Nephron progenitor cell (in vitro differentiated cells): ENCODE measurements at regions not wholly inside any gene's neighbourhood (a gene's known extent, or its start where the extent isn't known, plus 50 kb on each side); places are given as distances from the start of the nearest gene placed in this dataset.

Experiments used
- DNase-seq: peaks from one replicate; pipeline ENCODE4 v3.0.0; 2021
- H3K27ac Mint-ChIP-seq: 2 replicates; pipeline ENCODE4 v1.8.0; 2021; ENCODE audit warnings: mild to moderate bottlenecking, moderate library complexity, mixed read lengths
- H3K27me3 Mint-ChIP-seq: 2 replicates; pipeline ENCODE4 v1.8.0; 2021; ENCODE audit warnings: mild to moderate bottlenecking, low read depth, mixed read lengths; ENCODE audit not compliant: poor library complexity
- H3K36me3 Mint-ChIP-seq: 2 replicates; pipeline ENCODE4 v1.8.0; 2021; ENCODE audit warnings: low read depth, mixed read lengths
- H3K4me1 Mint-ChIP-seq: 2 replicates; pipeline ENCODE4 v1.8.0; 2021; ENCODE audit warnings: mixed read lengths
- H3K4me3 Mint-ChIP-seq: 2 replicates; pipeline ENCODE4 v1.8.0; 2021; ENCODE audit warnings: mild to moderate bottlenecking, moderate library complexity, mixed read lengths
- H3K9me3 Mint-ChIP-seq: 2 replicates; pipeline ENCODE4 v1.8.0; 2021; ENCODE audit warnings: mild to moderate bottlenecking, moderate library complexity, mixed read lengths
- CTCF ChIP-seq: fragments of 200-600 bp; sonication (generic); IDR thresholded peaks from 2 replicates; pipeline ENCODE4 v1.5.0; 2021; ENCODE audit warnings: antibody characterized with exemption

GRCh38 chr4:173717581-173717980 lies 187.6 kb upstream of the HAND2 start:
- Mint-ChIP-seq H3K36me3 (peaks cover 17% of the 10 kb centered on the region), H3K9me3 (peaks cover 41% of the 10 kb centered on the region), H3K27me3 (peaks cover 4% of the 10 kb centered on the region), H3K4me1 (peaks cover 18% of the 10 kb centered on the region), H3K27ac (no peak overlapping the region), H3K4me3 (no peak overlapping the region)
- TF ChIP-seq CTCF: no peak
- no peak for DNase-seq

GRCh38 chr4:173714456-173714855 lies 184.4 kb upstream of the HAND2 start:
- Mint-ChIP-seq H3K4me3 (no peak overlapping the region), H3K27ac (no peak overlapping the region)

GRCh38 chr4:173713026-173713425 lies 183.0 kb upstream of the HAND2 start:
- DNase-seq: no peak
- Mint-ChIP-seq H3K27me3 (no peaks in the 10 kb centered on the region), H3K9me3 (peaks cover 17% of the 10 kb centered on the region), H3K4me3 (no peak overlapping the region), H3K27ac (no peak overlapping the region), H3K36me3 (peaks cover 7% of the 10 kb centered on the region), H3K4me1 (peaks cover 6% of the 10 kb centered on the region)
- no peak for TF ChIP-seq CTCF

More at GRCh38 chr4:173714456-173714855, 184.4 kb upstream of the HAND2 start:
- DNase-seq: no peak
- Mint-ChIP-seq H3K4me1 (peaks cover 6% of the 10 kb centered on the region), H3K9me3 (peaks cover 31% of the 10 kb centered on the region), H3K27me3 (no peaks in the 10 kb centered on the region), H3K36me3 (peaks cover 17% of the 10 kb centered on the region)
- no peak for TF ChIP-seq CTCF

GRCh38 chr4:173707658-173708419 lies 177.8 kb upstream of the HAND2 start:
- H3K27ac Mint-ChIP-seq: peak overlapping the region; percentile 9
- no peaks in the 10 kb centered on the region for H3K27me3 Mint-ChIP-seq
- no peaks in the 10 kb centered on the region for H3K9me3 Mint-ChIP-seq
- no peak for DNase-seq
- no peak for TF ChIP-seq CTCF
- no peaks in the 10 kb centered on the region for H3K4me1 Mint-ChIP-seq
- no peak overlapping the region for H3K4me3 Mint-ChIP-seq
- H3K36me3 Mint-ChIP-seq: no peaks in the 10 kb centered on the region

- H3K27ac Mint-ChIP-seq: no peak overlapping the region
- TF ChIP-seq CTCF: no peak
- no peak overlapping the region for H3K4me3 Mint-ChIP-seq
- no peaks in the 10 kb centered on the region for H3K4me1 Mint-ChIP-seq
- no peaks in the 10 kb centered on the region for H3K9me3 Mint-ChIP-seq
- no peak for DNase-seq
- peaks cover 5% of the 10 kb centered on the region for H3K27me3 Mint-ChIP-seq
- H3K36me3 Mint-ChIP-seq: no peaks in the 10 kb centered on the region
Measured at GRCh38 chr4:173704201-173704600, 174.2 kb upstream of the HAND2 start.

- no peaks in the 10 kb centered on the region for H3K36me3 Mint-ChIP-seq
- no peaks in the 10 kb centered on the region for H3K9me3 Mint-ChIP-seq
- no peak for TF ChIP-seq CTCF
- peaks cover 10% of the 10 kb centered on the region for H3K27me3 Mint-ChIP-seq
- no peak overlapping the region for H3K4me3 Mint-ChIP-seq
- no peaks in the 10 kb centered on the region for H3K4me1 Mint-ChIP-seq
- DNase-seq: no peak
- H3K27ac Mint-ChIP-seq: no peak overlapping the region
Measured at GRCh38 chr4:173703021-173703420, 173.0 kb upstream of the HAND2 start.
